PFSK-1 (cell line): ENCODE measurements at regions not wholly inside any gene's neighbourhood (a gene's known extent, or its start where the extent isn't known, plus 50 kb on each side); places are given as distances from the start of the nearest gene placed in this dataset.

ENCODE experiments used
- FOXP2 ChIP-seq: optimal IDR thresholded peaks from 2 replicates; pipeline ENCODE3; 2011; ENCODE audit warnings: borderline replicate concordance, control low read depth, inconsistent platforms; ENCODE audit not compliant: insufficient read depth; ENCODE audit errors: extremely low read length, extremely low read depth
- POLR2AphosphoS5 ChIP-seq: IDR thresholded peaks from 2 replicates; pipeline ENCODE4 v1.6.1; 2012; ENCODE audit warnings: low read depth, mild to moderate bottlenecking, control low read depth, low read length, moderate library complexity
- SIN3A ChIP-seq: IDR thresholded peaks from 2 replicates; pipeline ENCODE4 v1.6.1; 2012; ENCODE audit warnings: mild to moderate bottlenecking, low read length, moderate library complexity, borderline replicate concordance; ENCODE audit not compliant: insufficient read depth
- TAF1 ChIP-seq: IDR thresholded peaks from 2 replicates; pipeline ENCODE4 v1.6.1; 2012; ENCODE audit warnings: low read length, control low read depth, borderline replicate concordance; ENCODE audit not compliant: insufficient read depth
- TF ChIP-seq, protein P1 (sequence below), 2 experiments: IDR thresholded peaks; 2 replicates each; pipeline versions ENCODE4 v1.6.1 to v1.8.0; 2011 to 2012; ENCODE audit warnings: low read depth in 2 of 2, low read length in 2 of 2, control low read depth in 1 of 2, inconsistent platforms in 1 of 2, mild to moderate bottlenecking in 1 of 2, moderate library complexity in 1 of 2; ENCODE audit not compliant: insufficient read depth in 1 of 2

DNA sequence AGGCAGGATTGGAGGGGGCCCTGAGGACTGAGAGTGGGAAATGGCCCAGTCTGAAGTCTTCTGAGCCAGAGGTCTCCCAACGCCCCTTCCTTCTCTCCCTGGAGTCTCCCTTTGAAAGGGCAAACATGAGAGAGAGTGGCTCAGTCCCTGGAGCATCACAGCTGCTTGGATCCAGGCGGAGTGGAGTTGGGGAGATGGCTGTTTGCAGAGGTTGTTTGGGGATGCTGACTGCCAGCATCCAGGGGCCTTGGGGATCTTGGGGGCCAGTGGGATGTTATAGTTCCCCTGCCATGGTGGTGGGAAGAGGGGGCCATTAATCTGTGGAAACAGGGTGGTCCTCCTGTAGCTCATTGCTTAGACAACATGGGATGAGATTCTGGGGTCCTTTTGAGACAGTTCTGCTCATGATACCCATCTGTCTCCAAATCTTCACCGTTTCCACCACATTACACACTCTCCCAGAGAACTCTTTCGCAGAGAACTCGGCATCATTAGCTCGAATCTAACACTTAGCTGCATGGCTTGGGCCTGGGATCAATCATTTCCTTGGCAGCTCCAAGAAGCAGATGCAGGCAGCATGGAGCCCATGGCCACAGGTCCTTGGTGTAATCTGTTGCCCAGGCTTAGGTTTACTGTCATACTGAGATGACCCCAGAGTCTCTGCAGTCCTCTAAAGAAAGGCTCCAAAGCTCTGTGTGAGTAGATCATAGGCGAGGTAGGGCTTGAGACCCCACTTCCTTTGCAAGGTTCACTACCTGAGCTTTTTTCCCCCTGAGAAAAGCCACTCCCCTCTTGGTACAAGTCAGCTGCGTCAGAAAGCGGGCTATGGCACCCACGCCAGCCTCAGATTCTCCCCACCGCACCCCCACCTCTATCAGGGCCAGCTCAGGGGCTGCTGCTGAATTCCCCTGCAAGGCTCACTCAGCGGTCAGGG, 54.4 kb upstream of the SH3PXD2B start:
- TF ChIP-seq SIN3A (no peak), POLR2AphosphoS5 (no peak), FOXP2 (no peak), TAF1 (no peak)
- TF ChIP-seq, protein P1, sequence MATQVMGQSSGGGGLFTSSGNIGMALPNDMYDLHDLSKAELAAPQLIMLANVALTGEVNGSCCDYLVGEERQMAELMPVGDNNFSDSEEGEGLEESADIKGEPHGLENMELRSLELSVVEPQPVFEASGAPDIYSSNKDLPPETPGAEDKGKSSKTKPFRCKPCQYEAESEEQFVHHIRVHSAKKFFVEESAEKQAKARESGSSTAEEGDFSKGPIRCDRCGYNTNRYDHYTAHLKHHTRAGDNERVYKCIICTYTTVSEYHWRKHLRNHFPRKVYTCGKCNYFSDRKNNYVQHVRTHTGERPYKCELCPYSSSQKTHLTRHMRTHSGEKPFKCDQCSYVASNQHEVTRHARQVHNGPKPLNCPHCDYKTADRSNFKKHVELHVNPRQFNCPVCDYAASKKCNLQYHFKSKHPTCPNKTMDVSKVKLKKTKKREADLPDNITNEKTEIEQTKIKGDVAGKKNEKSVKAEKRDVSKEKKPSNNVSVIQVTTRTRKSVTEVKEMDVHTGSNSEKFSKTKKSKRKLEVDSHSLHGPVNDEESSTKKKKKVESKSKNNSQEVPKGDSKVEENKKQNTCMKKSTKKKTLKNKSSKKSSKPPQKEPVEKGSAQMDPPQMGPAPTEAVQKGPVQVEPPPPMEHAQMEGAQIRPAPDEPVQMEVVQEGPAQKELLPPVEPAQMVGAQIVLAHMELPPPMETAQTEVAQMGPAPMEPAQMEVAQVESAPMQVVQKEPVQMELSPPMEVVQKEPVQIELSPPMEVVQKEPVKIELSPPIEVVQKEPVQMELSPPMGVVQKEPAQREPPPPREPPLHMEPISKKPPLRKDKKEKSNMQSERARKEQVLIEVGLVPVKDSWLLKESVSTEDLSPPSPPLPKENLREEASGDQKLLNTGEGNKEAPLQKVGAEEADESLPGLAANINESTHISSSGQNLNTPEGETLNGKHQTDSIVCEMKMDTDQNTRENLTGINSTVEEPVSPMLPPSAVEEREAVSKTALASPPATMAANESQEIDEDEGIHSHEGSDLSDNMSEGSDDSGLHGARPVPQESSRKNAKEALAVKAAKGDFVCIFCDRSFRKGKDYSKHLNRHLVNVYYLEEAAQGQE (IDR thresholded peaks at IDR 0.05; ENCODE audit: insufficient read depth in 1 of 2, low read depth in 2 of 2, low read length in 2 of 2), result no peak

DNA sequence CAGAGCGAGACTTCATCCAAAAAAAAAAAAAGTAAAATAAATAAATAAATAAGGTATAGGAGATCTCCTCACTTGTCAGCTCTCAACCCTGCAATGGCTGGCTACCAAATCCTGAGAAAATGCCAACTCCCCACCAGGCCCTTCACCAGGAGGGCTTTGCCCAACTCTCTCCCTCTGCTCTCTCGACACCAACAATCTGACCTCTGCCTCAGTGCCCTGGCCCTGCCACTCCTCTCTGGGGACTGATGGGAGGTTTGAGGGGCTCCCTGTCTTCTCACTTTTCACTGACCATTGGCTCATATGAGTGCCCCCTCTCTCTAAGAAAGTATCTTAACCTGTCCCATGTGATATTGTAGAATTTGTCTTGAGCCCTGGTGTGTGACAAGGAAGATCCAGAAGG, 52.6 kb upstream of the SH3PXD2B start:
- TF ChIP-seq, protein P1 (IDR thresholded peaks at IDR 0.05; ENCODE audit: insufficient read depth in 1 of 2, low read depth in 2 of 2, low read length in 2 of 2), result no peak
- TF ChIP-seq POLR2AphosphoS5 (no peak), FOXP2 (no peak), SIN3A (no peak), TAF1 (no peak)

DNA sequence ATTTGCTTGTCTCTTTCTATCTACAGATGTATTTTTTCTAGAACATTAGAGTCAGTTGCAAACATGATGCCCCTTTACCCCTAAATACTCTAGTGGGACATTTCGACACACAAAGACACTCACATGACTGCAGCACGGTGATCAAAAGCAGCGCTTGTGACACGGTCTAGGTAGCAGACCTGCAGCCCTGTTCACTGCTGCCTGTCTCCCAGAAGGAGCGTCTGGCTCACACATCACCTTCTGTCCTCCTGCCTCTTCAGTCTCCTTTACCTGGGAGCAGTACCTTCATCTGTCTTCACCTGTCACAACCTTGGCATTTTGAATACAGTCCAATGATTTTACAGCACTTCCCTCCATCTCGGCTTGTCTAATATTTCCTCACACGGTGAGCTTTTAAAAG, 51.9 kb upstream of the SH3PXD2B start:
- TF ChIP-seq POLR2AphosphoS5 (no peak), TAF1 (no peak), SIN3A (no peak), FOXP2 (no peak)
- TF ChIP-seq, protein P1 (IDR thresholded peaks at IDR 0.05; ENCODE audit: insufficient read depth in 1 of 2, low read depth in 2 of 2, low read length in 2 of 2), result no peak

DNA sequence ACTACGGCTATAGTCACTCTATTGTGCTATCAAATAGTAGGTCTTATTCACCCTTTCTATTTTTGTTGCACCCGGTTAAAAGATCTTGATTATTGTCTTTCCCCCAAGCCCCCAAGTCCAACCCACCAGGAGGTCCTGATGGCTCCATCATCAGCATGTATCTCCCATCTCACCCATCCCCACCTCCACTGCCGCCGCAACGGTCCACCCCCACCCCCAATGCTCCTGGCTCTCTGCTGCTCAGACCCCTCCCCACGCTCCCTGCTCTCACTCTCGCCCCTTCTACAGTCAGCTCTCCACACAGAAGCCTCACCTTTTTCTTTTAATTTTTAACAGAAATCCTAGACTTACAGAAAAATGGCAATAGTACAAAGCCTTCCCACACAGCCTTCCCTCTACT, 51.5 kb upstream of the SH3PXD2B start:
- no peak for TF ChIP-seq FOXP2
- TF ChIP-seq, protein P1 (IDR thresholded peaks at IDR 0.05; ENCODE audit: insufficient read depth in 1 of 2, low read depth in 2 of 2, low read length in 2 of 2), result no peak
- TF ChIP-seq POLR2AphosphoS5, result no peak
- TF ChIP-seq SIN3A, result no peak
- TF ChIP-seq TAF1, result no peak
